Endothelial cell of umbilical vein (primary cell): ENCODE measurements at regions not wholly inside any gene's neighbourhood (a gene's known extent, or its start where the extent isn't known, plus 50 kb on each side); places are given as distances from the start of the nearest gene placed in this dataset.

Experiments used
- BruUV-seq: library from RNA; stranded (reverse); fragments of 400-500 nt; replicated peaks from 2 replicates; lab custom pipeline; 2021; lab: Mats Ljungman, UMichigan
- CTCF ChIA-PET: fragments of 300-600, 350-600 bp; sonication (Branson Sonifier 250); formaldehyde crosslinking; loops from one replicate; lab custom pipeline; 2021; ENCODE audit warnings: antibody characterized with exemption, inconsistent platforms; lab: Charles Lee
- POLR2A ChIA-PET: fragments of 300-600, 350-600 bp; sonication (Branson Sonifier 250); formaldehyde crosslinking; loops from one replicate; lab custom pipeline; 2021; ENCODE audit warnings: antibody characterized with exemption, inconsistent platforms; lab: Charles Lee
- DNase-seq: peaks from one replicate; pipeline ENCODE4 v3.0.0-alpha.2; 2011; ENCODE audit warnings: low read depth, low spot score
- FAIRE-seq: peaks from 2 replicates; lab custom pipeline; 2011; peaks lifted over from hg19 to GRCh38; lab: Jason Lieb, UNC
- H2AFZ ChIP-seq: 2 replicates; pipeline ENCODE4 v1.6.0; 2012; ENCODE audit warnings: low read depth, low read length, control low read depth, inconsistent platforms
- H3K27ac ChIP-seq: 2 replicates; pipeline ENCODE4 v1.5.1; 2011; ENCODE audit warnings: low read depth, mild to moderate bottlenecking, control low read depth, low read length, moderate library complexity; ENCODE audit not compliant: insufficient read depth
- H3K27me3 ChIP-seq, 2 experiments: 2 replicates each; pipeline versions ENCODE4 v1.6.0 to v1.6.1; 2011; ENCODE audit warnings: low read length in 2 of 2, mixed read lengths in 1 of 2; ENCODE audit not compliant: control insufficient read depth in 2 of 2, insufficient read depth in 2 of 2
- H3K36me3 ChIP-seq, 2 experiments: 2 replicates in 1 of 2; 3 replicates in 1 of 2; pipeline ENCODE4 v1.5.1; 2011; ENCODE audit warnings: low read length in 2 of 2, mild to moderate bottlenecking in 1 of 2, moderate library complexity in 1 of 2; ENCODE audit not compliant: control insufficient read depth in 2 of 2, insufficient read depth in 2 of 2; ENCODE audit errors: extremely low read depth in 1 of 2
- H3K4me1 ChIP-seq: 3 replicates; pipeline ENCODE4 v1.5.1; 2011; ENCODE audit warnings: mild to moderate bottlenecking, low read length; ENCODE audit not compliant: control insufficient read depth, insufficient read depth; ENCODE audit errors: extremely low read depth
- H3K4me2 ChIP-seq: 2 replicates; pipeline ENCODE4 v1.6.1; 2011; ENCODE audit warnings: low read length, control low read depth, mixed read lengths; ENCODE audit not compliant: insufficient read depth
- H3K4me3 ChIP-seq, 3 experiments: fragments of 200-600 bp in 1 of 3; sonication (generic), shearing (Covaris generic) in 1 of 3; replicated peaks in 1 of 3; 2 replicates each; pipeline ENCODE4 v1.5.1; 2011 to 2016; ENCODE audit warnings: control low read depth in 3 of 3, low read length in 3 of 3, mild to moderate bottlenecking in 2 of 3, inconsistent platforms in 1 of 3, low read depth in 1 of 3, moderate library complexity in 1 of 3; ENCODE audit not compliant: insufficient read depth in 1 of 3
- H3K79me2 ChIP-seq: 2 replicates; pipeline ENCODE4 v1.6.0; 2012; ENCODE audit warnings: low read length, inconsistent platforms; ENCODE audit not compliant: control insufficient read depth, insufficient read depth
- H3K9ac ChIP-seq: replicated peaks from 2 replicates; pipeline ENCODE3; 2011; ENCODE audit warnings: low read length, control low read depth; ENCODE audit not compliant: insufficient read depth; ENCODE audit errors: extremely low read depth
- H3K9me1 ChIP-seq: replicated peaks from 3 replicates; pipeline ENCODE4 v1.6.0; 2011; ENCODE audit warnings: mild to moderate bottlenecking, low read length; ENCODE audit not compliant: control insufficient read depth, insufficient read depth; ENCODE audit errors: extremely low read depth
- H3K9me3 ChIP-seq: replicated peaks from 2 replicates; pipeline ENCODE4 v1.5.1; 2012; ENCODE audit warnings: low read length, inconsistent platforms; ENCODE audit not compliant: control insufficient read depth, insufficient read depth
- H4K20me1 ChIP-seq: replicated peaks from 2 replicates; pipeline ENCODE3; 2011; ENCODE audit warnings: mild to moderate bottlenecking, low read length; ENCODE audit not compliant: control insufficient read depth, insufficient read depth; ENCODE audit errors: extremely low read depth
- EZH2 ChIP-seq: IDR thresholded peaks from 2 replicates; pipeline ENCODE4 v1.6.1; 2012; ENCODE audit warnings: borderline replicate concordance, low read depth, mild to moderate bottlenecking, moderate library complexity, low read length, inconsistent platforms; ENCODE audit not compliant: severe bottlenecking
- FOS ChIP-seq: IDR thresholded peaks from 2 replicates; pipeline ENCODE4 v1.6.1; 2011; ENCODE audit warnings: mild to moderate bottlenecking, low read length, moderate library complexity, borderline replicate concordance; ENCODE audit not compliant: insufficient read depth
- GATA2 ChIP-seq: IDR thresholded peaks from 2 replicates; pipeline ENCODE4 v1.7.0; 2011; ENCODE audit warnings: low read depth, mild to moderate bottlenecking, moderate library complexity, mixed read lengths, low read length; ENCODE audit not compliant: insufficient read length, insufficient read depth
- JUN ChIP-seq: IDR thresholded peaks from 2 replicates; pipeline ENCODE4 v1.6.1; 2011; ENCODE audit warnings: borderline replicate concordance, low read depth; ENCODE audit not compliant: insufficient read length, insufficient read depth
- MAX ChIP-seq: IDR thresholded peaks from 2 replicates; pipeline ENCODE4 v1.6.1; 2011; ENCODE audit not compliant: insufficient read depth, insufficient read length
- MYC ChIP-seq: IDR thresholded peaks from one replicate; pipeline ENCODE4 v1.6.1; 2011; ENCODE audit warnings: mild to moderate bottlenecking, low read depth, low read length
- POLR2A ChIP-seq: IDR thresholded peaks from 2 replicates; pipeline ENCODE4 v1.6.1; 2012; ENCODE audit warnings: low read depth, mild to moderate bottlenecking, control low read depth, low read length
- POLR2AphosphoS5 ChIP-seq: IDR thresholded peaks from 2 replicates; pipeline ENCODE4 v1.6.1; 2012; ENCODE audit warnings: low read depth, mild to moderate bottlenecking, control low read depth, low read length, moderate library complexity; ENCODE audit not compliant: insufficient read depth
- dilution Hi-C: fragments of 300-500 bp; cut with MboI; formaldehyde crosslinking; loops from one replicate; pipeline ENCODE4 v1.15.0; 2019; ENCODE audit warnings: low sequenced_read_pairs; ENCODE audit not compliant: extremely low pct_ligation_motif_present
- intact Hi-C: fragments of 100-400 bp; cut with micrococcal nuclease; formaldehyde crosslinking; loops from one replicate; pipeline ENCODE4 v1.10.0; 2022
- TF ChIP-seq, protein P1 (sequence below), 2 donors: IDR thresholded peaks; 1 replicate in 1 of 2; 2 replicates in 1 of 2; pipeline ENCODE4 v1.5.1; 2011; ENCODE audit warnings: low read length in 2 of 2, mild to moderate bottlenecking in 2 of 2, moderate library complexity in 2 of 2, control low read depth in 1 of 2, inconsistent platforms in 1 of 2, low read depth in 1 of 2; ENCODE audit not compliant: insufficient read depth in 1 of 2; ENCODE audit errors: extremely low read depth in 1 of 2

DNA sequence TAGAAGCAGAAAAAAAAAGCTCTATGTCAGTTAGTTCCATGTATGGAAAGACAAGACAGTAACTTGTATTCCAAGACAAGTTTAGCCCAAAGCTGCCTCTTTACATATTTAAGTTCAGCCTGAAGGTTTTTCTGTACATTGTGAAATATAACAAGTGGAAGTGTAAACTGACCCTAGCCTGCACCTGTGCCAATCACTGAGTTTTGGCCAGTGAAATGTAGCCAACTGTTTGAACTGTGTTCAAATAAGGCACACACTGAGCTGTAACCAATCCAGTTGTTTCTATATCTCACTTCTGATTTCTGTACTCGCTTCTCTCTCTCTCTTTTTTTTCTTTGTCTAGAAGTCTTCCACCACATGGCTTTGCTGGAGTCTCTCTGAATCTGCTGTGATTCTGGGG lies 1227.1 kb downstream of the NCAM2 start:
- dilution Hi-C loops: no loop called here
- no peak overlapping the region for H3K27ac ChIP-seq
- H3K79me2 ChIP-seq: no peaks in the 10 kb centered on the region
- CTCF ChIA-PET: no interaction called here
- BruUV-seq: no TSS peak
- FAIRE-seq: no peak
- H4K20me1 ChIP-seq: no peaks in the 10 kb centered on the region
- H3K4me1 ChIP-seq: no peaks in the 10 kb centered on the region
- no peaks in the 10 kb centered on the region for H3K9me1 ChIP-seq
- H3K36me3 ChIP-seq: no peaks in the 10 kb centered on the region
- no peaks in the 10 kb centered on the region for H3K27me3 ChIP-seq
- intact Hi-C loops: no loop called here
- H3K4me2 ChIP-seq: no peak overlapping the region
- DNase-seq: no peak
- POLR2A ChIA-PET: no interaction called here
- TF ChIP-seq FOS (no peak), GATA2 (no peak), POLR2AphosphoS5 (no peak), MAX (no peak), POLR2A (no peak), JUN (no peak), MYC (no peak), EZH2 (no peak)
- TF ChIP-seq, protein P1, sequence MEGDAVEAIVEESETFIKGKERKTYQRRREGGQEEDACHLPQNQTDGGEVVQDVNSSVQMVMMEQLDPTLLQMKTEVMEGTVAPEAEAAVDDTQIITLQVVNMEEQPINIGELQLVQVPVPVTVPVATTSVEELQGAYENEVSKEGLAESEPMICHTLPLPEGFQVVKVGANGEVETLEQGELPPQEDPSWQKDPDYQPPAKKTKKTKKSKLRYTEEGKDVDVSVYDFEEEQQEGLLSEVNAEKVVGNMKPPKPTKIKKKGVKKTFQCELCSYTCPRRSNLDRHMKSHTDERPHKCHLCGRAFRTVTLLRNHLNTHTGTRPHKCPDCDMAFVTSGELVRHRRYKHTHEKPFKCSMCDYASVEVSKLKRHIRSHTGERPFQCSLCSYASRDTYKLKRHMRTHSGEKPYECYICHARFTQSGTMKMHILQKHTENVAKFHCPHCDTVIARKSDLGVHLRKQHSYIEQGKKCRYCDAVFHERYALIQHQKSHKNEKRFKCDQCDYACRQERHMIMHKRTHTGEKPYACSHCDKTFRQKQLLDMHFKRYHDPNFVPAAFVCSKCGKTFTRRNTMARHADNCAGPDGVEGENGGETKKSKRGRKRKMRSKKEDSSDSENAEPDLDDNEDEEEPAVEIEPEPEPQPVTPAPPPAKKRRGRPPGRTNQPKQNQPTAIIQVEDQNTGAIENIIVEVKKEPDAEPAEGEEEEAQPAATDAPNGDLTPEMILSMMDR (IDR thresholded peaks at IDR 0.05; ENCODE audit: extremely low read depth in 1 of 2, insufficient read depth in 1 of 2, low read depth in 1 of 2, low read length in 2 of 2): no peak
- peaks cover 2% of the 10 kb centered on the region for H3K9me3 ChIP-seq
- H3K9ac ChIP-seq: no peak overlapping the region
- no peak overlapping the region for H3K4me3 ChIP-seq
- no peak overlapping the region for H2AFZ ChIP-seq
